GM12878 (cell line): ENCODE measurements at regions not wholly inside any gene's neighbourhood (a gene's known extent, or its start where the extent isn't known, plus 50 kb on each side); places are given as distances from the start of the nearest gene placed in this dataset.

Source experiments
- ATAC-seq: fragments of 200-7000 bp; cut with Tn5 transposase; 3 replicates; pipeline ENCODE4 v1.9.1; 2020; ENCODE audit warnings: mild to moderate bottlenecking, moderate library complexity
- BruUV-seq: library from RNA; stranded (reverse); fragments of 400-500 nt; replicated peaks from 2 replicates; lab custom pipeline; 2021; lab: Mats Ljungman, UMichigan
- CTCF ChIA-PET: fragments of 300-600 bp; sonication (Branson Sonifier 250); formaldehyde crosslinking; extraction: SDS; loops from one replicate; lab custom pipeline; 2021; ENCODE audit warnings: inconsistent platforms; lab: Yijun Ruan, JAX
- POLR2A ChIA-PET: fragments of 350-600 bp; formaldehyde crosslinking; extraction: SDS; loops from one replicate; lab custom pipeline; 2021; ENCODE audit warnings: inconsistent platforms; lab: Charles Lee
- RAD21 ChIA-PET: fragments of 300-600 bp; sonication (Branson Sonifier 250); formaldehyde crosslinking; loops from one replicate; lab custom pipeline; 2023; ENCODE audit warnings: antibody characterized with exemption; ENCODE audit not compliant: unreplicated experiment; lab: Charles Lee
- SMC1A ChIA-PET: fragments of 300-600 bp; sonication (Branson Sonifier 250); formaldehyde crosslinking; loops from one replicate; lab custom pipeline; 2023; ENCODE audit not compliant: unreplicated experiment, uncharacterized antibody; lab: Charles Lee
- DNase-seq: peaks from one replicate; pipeline ENCODE4 v3.0.0-alpha.2; 2011; ENCODE audit warnings: low read depth, low spot score
- FAIRE-seq: peaks from 3 replicates; lab custom pipeline; 2011; peaks lifted over from hg19 to GRCh38; lab: Jason Lieb, UNC
- H2AFZ ChIP-seq: 2 replicates; pipeline ENCODE4 v1.6.0; 2011; ENCODE audit warnings: low read depth, low read length, control low read depth; ENCODE audit not compliant: control insufficient read depth
- H3K27ac ChIP-seq: 2 replicates; pipeline ENCODE4 v1.5.1; 2011; ENCODE audit warnings: control low read depth; ENCODE audit not compliant: control insufficient read depth, insufficient read depth
- H3K27me3 ChIP-seq, 2 experiments: replicated peaks in 1 of 2; 2 replicates each; pipeline versions ENCODE4 v1.6.0 to v1.6.1; 2011; ENCODE audit warnings: low read length in 1 of 2; ENCODE audit not compliant: control insufficient read depth in 2 of 2, insufficient read depth in 2 of 2
- H3K36me3 ChIP-seq, 2 experiments: 2 replicates each; pipeline ENCODE4 v1.5.1; 2011; ENCODE audit warnings: low read length in 1 of 2; ENCODE audit not compliant: control insufficient read depth in 2 of 2, insufficient read depth in 2 of 2
- H3K4me1 ChIP-seq: 2 replicates; pipeline ENCODE4 v1.6.1; 2011; ENCODE audit warnings: mild to moderate bottlenecking, low read length, moderate library complexity, mixed read lengths; ENCODE audit not compliant: control insufficient read depth, insufficient read depth
- H3K4me2 ChIP-seq: 2 replicates; pipeline ENCODE4 v1.6.0; 2011; ENCODE audit warnings: control low read depth; ENCODE audit not compliant: control insufficient read depth, insufficient read depth
- H3K4me3 ChIP-seq: fragments of 200-600 bp; sonication (generic); 2 replicates; pipeline ENCODE4 v1.5.1; 2016
- H3K79me2 ChIP-seq: 2 replicates; pipeline ENCODE4 v1.6.0; 2011; ENCODE audit warnings: low read length; ENCODE audit not compliant: control insufficient read depth, insufficient read depth
- H3K9ac ChIP-seq: 2 replicates; pipeline ENCODE4 v1.8.0; 2011; ENCODE audit warnings: low read length, control low read depth, mixed read lengths; ENCODE audit not compliant: control insufficient read depth, insufficient read depth
- H3K9me3 ChIP-seq: replicated peaks from 3 replicates; pipeline ENCODE4 v1.5.1; 2011; ENCODE audit warnings: mild to moderate bottlenecking, low read length; ENCODE audit not compliant: control insufficient read depth, insufficient read depth
- H4K20me1 ChIP-seq: 2 replicates; pipeline ENCODE4 v1.6.0; 2011; ENCODE audit not compliant: control insufficient read depth, insufficient read depth
- CBFB ChIP-seq: IDR thresholded peaks from 2 replicates; pipeline ENCODE4 v1.6.1; 2016; ENCODE audit warnings: antibody characterized with exemption, low read depth
- CEBPB ChIP-seq, 2 experiments: fragments of 150-350 bp in 1 of 2; IDR thresholded peaks; 2 replicates each; pipeline ENCODE4 v1.6.1; 2012 to 2014; ENCODE audit warnings: low read depth in 2 of 2, low read length in 2 of 2, borderline replicate concordance in 1 of 2, inconsistent platforms in 1 of 2
- FOS ChIP-seq: IDR thresholded peaks from 3 replicates; pipeline ENCODE4 v1.6.1; 2011; ENCODE audit warnings: borderline replicate concordance; ENCODE audit not compliant: insufficient read length; ENCODE audit errors: extremely low read depth
- FOXM1 ChIP-seq: IDR thresholded peaks from 2 replicates; pipeline ENCODE4 v1.6.1; 2012; ENCODE audit warnings: low read depth, mild to moderate bottlenecking, inconsistent platforms, low read length, moderate library complexity
- GATAD2B ChIP-seq: fragments of 450-650 bp; conservative IDR thresholded peaks from 2 replicates; pipeline ENCODE4 v1.6.1; 2017; ENCODE audit warnings: low read depth, mild to moderate bottlenecking, moderate library complexity
- HCFC1 ChIP-seq: fragments of 150-350 bp; IDR thresholded peaks from 2 replicates; pipeline ENCODE4 v1.6.1; 2014; ENCODE audit warnings: low read length
- HDGF ChIP-seq: fragments of 450-650 bp; IDR thresholded peaks from 2 replicates; pipeline ENCODE4 v1.6.1; 2016; ENCODE audit warnings: antibody characterized with exemption
- MYC ChIP-seq: IDR thresholded peaks from 2 replicates; pipeline ENCODE4 v1.6.1; 2011; ENCODE audit warnings: mild to moderate bottlenecking, low read length, moderate library complexity, inconsistent platforms; ENCODE audit not compliant: insufficient read depth, insufficient replicate concordance, insufficient read length, severe bottlenecking
- NBN ChIP-seq: fragments of 450-650 bp; IDR thresholded peaks from 2 replicates; pipeline ENCODE4 v1.6.1; 2016
- POLR2A ChIP-seq: IDR thresholded peaks from 2 replicates; pipeline ENCODE4 v1.6.1; 2011; ENCODE audit warnings: low read depth, mild to moderate bottlenecking, low read length
- RB1 ChIP-seq: fragments of 450-650 bp; formaldehyde crosslinking; IDR thresholded peaks from 2 replicates; pipeline ENCODE4 v1.6.1; 2017; ENCODE audit warnings: mild to moderate bottlenecking, borderline replicate concordance
- SREBF2 ChIP-seq: IDR thresholded peaks from 2 replicates; pipeline ENCODE4 v1.6.1; 2012; ENCODE audit warnings: mild to moderate bottlenecking, low read length
- STAT3 ChIP-seq: IDR thresholded peaks from 2 replicates; pipeline ENCODE4 v1.6.1; 2011; ENCODE audit warnings: low read depth, low read length, improper control_type of control experiment
- ZNF622 ChIP-seq: fragments of 450-650 bp; IDR thresholded peaks from 2 replicates; pipeline ENCODE4 v1.6.1; 2017; ENCODE audit warnings: mild to moderate bottlenecking, inconsistent platforms
- in situ Hi-C: fragments of 300-500 bp; cut with MboI; formaldehyde crosslinking; loops from 9 replicates; pipeline ENCODE4 v1.14.3; 2018; ENCODE audit warnings: mixed read lengths
- intact Hi-C: fragments of 100-400 bp; cut with micrococcal nuclease; formaldehyde crosslinking; loops from one replicate; pipeline ENCODE4 v1.14.2; 2022; ENCODE audit not compliant: unreplicated experiment

- Histone ChIP-seq H3K79me2 (no peaks in the 10 kb centered on the region), H3K4me2 (no peak overlapping the region), H4K20me1 (no peaks in the 10 kb centered on the region), H3K4me1 (no peaks in the 10 kb centered on the region), H3K36me3 (no peaks in the 10 kb centered on the region), H3K27me3 (no peaks in the 10 kb centered on the region), H3K9ac (no peak overlapping the region), H3K27ac (no peak overlapping the region), H2AFZ (no peak overlapping the region), H3K9me3 (no peaks in the 10 kb centered on the region), H3K4me3 (no peak overlapping the region)
- FAIRE-seq (no peak), DNase-seq (no peak), ATAC-seq (no peak)
- intact Hi-C loops (no loop called here), in situ Hi-C loops (no loop called here)
- TF ChIP-seq CBFB (no peak), SREBF2 (no peak), ZNF622 (no peak), HDGF (no peak), FOS (no peak), STAT3 (no peak), NBN (no peak), MYC (no peak), HCFC1 (no peak), CEBPB (IDR thresholded peaks at IDR 0.05; ENCODE audit: borderline replicate concordance in 1 of 2, low read depth in 2 of 2, low read length in 2 of 2) (no peak), RB1 (no peak), FOXM1 (no peak), GATAD2B (no peak), POLR2A (no peak)
- ChIA-PET SMC1A (no interaction called here), RAD21 (no interaction called here), POLR2A (no interaction called here), CTCF (no interaction called here)
- BruUV-seq, result no TSS peak
These were observed 107.8 kb downstream of the LRRN1 start for GRCh38 chr3:3907023-3907422.
